NT2/D1 (cell line): ENCODE measurements at regions not wholly inside any gene's neighbourhood (a gene's known extent, or its start where the extent isn't known, plus 50 kb on each side); places are given as distances from the start of the nearest gene placed in this dataset.

Experiments used
- YY1 ChIP-seq: IDR thresholded peaks from 2 replicates; pipeline ENCODE4 v1.6.1; 2011; ENCODE audit not compliant: insufficient read length, insufficient read depth
- ZNF274 ChIP-seq: IDR thresholded peaks from 2 replicates; pipeline ENCODE4 v1.6.1; 2011; ENCODE audit warnings: mild to moderate bottlenecking, low read depth, low read length

DNA sequence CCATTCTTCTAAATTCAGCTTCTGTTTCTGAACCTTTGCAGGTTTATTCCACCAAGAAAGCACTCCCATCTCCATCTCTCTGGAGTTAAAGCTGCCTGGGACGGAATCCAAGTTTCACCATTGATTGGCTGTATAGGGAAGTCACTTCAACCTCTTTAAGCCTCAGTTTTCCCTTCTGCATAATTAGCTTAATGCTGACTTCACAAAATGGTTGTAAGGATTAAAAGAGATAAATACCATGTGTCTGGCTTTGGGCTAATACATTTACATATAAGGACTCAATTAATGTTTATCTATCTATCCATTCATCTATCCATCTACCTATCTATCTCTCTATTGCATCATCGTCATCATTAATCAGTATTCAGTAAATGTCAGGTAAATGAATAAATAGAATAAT is 629.6 kb upstream of the MGMT start:
- TF ChIP-seq ZNF274 (no peak), YY1 (no peak)
